ENCODE measurements at regions not wholly inside any gene's neighbourhood (a gene's known extent, or its start where the extent isn't known, plus 50 kb on each side); places are given as distances from the start of the nearest gene placed in this dataset.

DNA sequence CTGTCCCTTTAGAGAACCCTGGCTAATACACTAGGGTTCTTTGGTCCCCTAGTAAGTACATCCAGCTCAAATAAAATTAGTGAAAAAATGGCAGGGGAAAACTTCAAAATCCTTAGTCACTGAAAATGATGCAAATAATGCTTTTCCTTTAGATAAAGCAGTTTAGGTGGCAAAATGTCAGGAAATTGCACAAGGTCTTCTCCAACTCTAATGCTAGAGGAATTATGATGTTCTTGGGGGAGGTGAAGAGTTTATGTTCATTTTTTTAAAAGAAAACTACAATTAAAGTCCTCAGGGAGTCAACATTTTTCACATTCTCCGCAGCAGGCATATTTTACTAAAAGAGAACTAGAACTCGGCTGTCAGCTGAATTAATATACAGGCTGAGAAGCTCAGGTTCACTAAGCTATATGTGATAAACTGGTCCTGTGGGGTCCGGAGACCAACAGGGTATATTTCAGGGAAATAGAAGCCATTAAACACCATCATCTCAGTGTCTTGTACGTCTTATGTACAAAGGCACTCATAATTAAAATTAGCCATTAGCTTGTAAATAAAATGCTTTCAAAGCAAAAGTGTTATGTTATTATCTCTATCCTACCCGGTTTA lies 1164.7 kb upstream of the AUTS2 start:
- TF ChIP-seq, protein P1, sequence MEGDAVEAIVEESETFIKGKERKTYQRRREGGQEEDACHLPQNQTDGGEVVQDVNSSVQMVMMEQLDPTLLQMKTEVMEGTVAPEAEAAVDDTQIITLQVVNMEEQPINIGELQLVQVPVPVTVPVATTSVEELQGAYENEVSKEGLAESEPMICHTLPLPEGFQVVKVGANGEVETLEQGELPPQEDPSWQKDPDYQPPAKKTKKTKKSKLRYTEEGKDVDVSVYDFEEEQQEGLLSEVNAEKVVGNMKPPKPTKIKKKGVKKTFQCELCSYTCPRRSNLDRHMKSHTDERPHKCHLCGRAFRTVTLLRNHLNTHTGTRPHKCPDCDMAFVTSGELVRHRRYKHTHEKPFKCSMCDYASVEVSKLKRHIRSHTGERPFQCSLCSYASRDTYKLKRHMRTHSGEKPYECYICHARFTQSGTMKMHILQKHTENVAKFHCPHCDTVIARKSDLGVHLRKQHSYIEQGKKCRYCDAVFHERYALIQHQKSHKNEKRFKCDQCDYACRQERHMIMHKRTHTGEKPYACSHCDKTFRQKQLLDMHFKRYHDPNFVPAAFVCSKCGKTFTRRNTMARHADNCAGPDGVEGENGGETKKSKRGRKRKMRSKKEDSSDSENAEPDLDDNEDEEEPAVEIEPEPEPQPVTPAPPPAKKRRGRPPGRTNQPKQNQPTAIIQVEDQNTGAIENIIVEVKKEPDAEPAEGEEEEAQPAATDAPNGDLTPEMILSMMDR (IDR thresholded peaks at IDR 0.05), result no peak
- no peaks in the 10 kb centered on the region for H3K79me2 ChIP-seq
- no peak overlapping the region for H3K27ac ChIP-seq
- no peaks in the 10 kb centered on the region for H3K4me1 ChIP-seq
- H3K4me3 ChIP-seq (ENCODE audit: low read depth, low read length), result no peak overlapping the region
- H2AFZ ChIP-seq, result no peak overlapping the region
- no peak overlapping the region for H3K9ac ChIP-seq
- no peak overlapping the region for H3K4me2 ChIP-seq (ENCODE audit: low read length)
- no peaks in the 10 kb centered on the region for H3K36me3 ChIP-seq (ENCODE audit: control insufficient read depth, insufficient read depth, low read length)
- no peaks in the 10 kb centered on the region for H3K9me3 ChIP-seq (ENCODE audit: control insufficient read depth, low read length)
- no peaks in the 10 kb centered on the region for H3K27me3 ChIP-seq (ENCODE audit: control insufficient read depth, insufficient read depth, low read length)

DNA sequence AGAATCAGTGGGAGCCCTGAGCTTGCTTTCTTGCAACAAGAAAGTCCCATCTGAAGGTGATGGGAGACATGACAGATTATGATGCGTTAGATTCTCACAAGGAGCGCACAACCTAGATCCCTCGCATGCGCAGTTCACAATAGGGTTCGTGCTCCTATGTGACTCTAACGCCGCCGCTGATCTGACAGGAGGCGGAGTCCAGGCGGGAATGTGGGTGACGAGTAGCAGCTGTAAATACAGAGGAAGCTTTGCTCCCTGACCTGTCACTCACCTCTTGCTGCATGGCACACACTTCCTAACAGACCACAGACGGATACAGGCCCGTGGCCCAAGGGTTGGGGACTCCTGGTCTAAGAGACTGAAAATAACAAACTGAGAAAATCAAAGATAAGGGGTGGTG lies 1163.4 kb upstream of the AUTS2 start:
- Histone ChIP-seq H3K36me3 (ENCODE audit: control insufficient read depth, insufficient read depth, low read length) (no peaks in the 10 kb centered on the region), H3K4me3 (ENCODE audit: low read depth, low read length) (no peak overlapping the region), H3K9ac (no peak overlapping the region), H3K79me2 (no peaks in the 10 kb centered on the region), H3K4me2 (ENCODE audit: low read length) (no peak overlapping the region), H3K9me3 (ENCODE audit: control insufficient read depth, low read length) (no peaks in the 10 kb centered on the region), H3K27ac (no peak overlapping the region), H3K4me1 (no peaks in the 10 kb centered on the region), H3K27me3 (ENCODE audit: control insufficient read depth, insufficient read depth, low read length) (no peaks in the 10 kb centered on the region), H2AFZ (no peak overlapping the region)
- TF ChIP-seq, protein P1 (IDR thresholded peaks at IDR 0.05), result no peak

DNA sequence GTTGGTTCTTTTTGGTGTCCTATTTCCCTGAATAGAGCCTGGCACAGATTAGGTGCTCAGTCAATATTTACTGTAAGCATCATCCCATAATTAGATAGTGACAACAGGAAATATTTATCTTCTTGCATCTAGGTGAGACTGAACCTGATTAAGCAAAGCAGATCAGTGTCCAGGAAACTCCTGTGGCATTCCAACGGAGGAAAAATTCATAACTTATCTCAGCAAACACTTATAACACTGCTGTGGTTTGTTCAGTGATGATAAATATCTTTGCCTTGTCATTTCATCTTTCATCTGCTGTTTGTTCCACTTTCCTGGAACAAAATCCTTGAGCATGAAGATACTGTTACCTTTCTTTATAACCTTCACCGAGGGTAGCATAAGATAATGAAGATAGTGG lies 1160.3 kb upstream of the AUTS2 start:
- Histone ChIP-seq H2AFZ (no peak overlapping the region), H3K9me3 (ENCODE audit: control insufficient read depth, low read length) (no peaks in the 10 kb centered on the region), H3K4me2 (ENCODE audit: low read length) (no peak overlapping the region), H3K79me2 (no peaks in the 10 kb centered on the region), H3K4me1 (no peaks in the 10 kb centered on the region), H3K36me3 (ENCODE audit: control insufficient read depth, insufficient read depth, low read length) (no peaks in the 10 kb centered on the region), H3K4me3 (ENCODE audit: low read depth, low read length) (no peak overlapping the region), H3K27me3 (ENCODE audit: control insufficient read depth, insufficient read depth, low read length) (no peaks in the 10 kb centered on the region), H3K9ac (no peak overlapping the region), H3K27ac (no peak overlapping the region)
- TF ChIP-seq, protein P1 (IDR thresholded peaks at IDR 0.05), result no peak

DNA sequence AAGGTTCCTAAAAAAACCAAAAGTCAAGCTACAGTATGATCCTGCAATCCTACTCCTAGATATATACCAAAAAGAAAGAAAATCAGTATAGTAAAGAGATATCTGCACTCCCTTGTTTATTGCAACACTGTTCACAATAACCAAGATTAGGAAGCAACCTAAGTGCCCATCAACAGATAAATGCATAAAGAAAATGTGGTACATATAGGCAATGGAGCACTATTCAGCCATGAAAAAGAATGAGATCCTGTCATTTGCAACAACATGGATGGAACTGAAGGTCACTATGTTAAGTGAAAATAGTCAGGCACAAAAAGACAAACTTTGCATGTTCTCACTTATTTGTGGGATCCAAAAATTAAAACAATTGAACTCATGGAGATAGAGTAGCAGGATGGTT lies 1159.5 kb upstream of the AUTS2 start:
- H3K79me2 ChIP-seq, result no peaks in the 10 kb centered on the region

DNA sequence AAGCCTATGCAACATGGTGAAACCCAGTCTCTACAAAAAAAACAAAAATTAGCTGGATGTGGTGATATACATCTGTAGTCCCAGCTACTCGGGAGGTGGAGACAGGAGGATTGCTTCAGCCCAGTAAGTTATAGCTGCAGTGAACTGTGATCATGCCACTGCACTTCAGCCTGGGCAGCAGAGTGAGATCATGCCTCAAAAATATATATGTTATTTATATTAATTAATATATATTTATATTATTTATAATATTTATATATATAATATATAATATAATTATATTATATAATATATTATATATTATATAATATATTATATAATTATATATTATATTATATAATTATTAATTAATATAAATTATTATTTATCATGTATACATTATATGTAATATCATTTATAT lies 1158.4 kb upstream of the AUTS2 start:
- Histone ChIP-seq H3K4me3 (ENCODE audit: low read depth, low read length) (no peak overlapping the region), H3K4me2 (ENCODE audit: low read length) (no peak overlapping the region), H3K9ac (no peak overlapping the region), H3K4me1 (no peaks in the 10 kb centered on the region), H3K27ac (no peak overlapping the region), H2AFZ (no peak overlapping the region), H3K36me3 (ENCODE audit: control insufficient read depth, insufficient read depth, low read length) (no peaks in the 10 kb centered on the region), H3K27me3 (ENCODE audit: control insufficient read depth, insufficient read depth, low read length) (no peaks in the 10 kb centered on the region), H3K79me2 (no peaks in the 10 kb centered on the region), H3K9me3 (ENCODE audit: control insufficient read depth, low read length) (no peaks in the 10 kb centered on the region)
- TF ChIP-seq, protein P1 (IDR thresholded peaks at IDR 0.05), result no peak

More for the DNA sequence above, 1159.5 kb upstream of the AUTS2 start:
- H3K4me2 ChIP-seq (ENCODE audit: low read length), result no peak overlapping the region
- H3K4me1 ChIP-seq, result no peaks in the 10 kb centered on the region
- TF ChIP-seq, protein P1 (IDR thresholded peaks at IDR 0.05), result no peak
- H3K27ac ChIP-seq, result no peak overlapping the region
- H3K9me3 ChIP-seq (ENCODE audit: control insufficient read depth, low read length), result no peaks in the 10 kb centered on the region
- no peaks in the 10 kb centered on the region for H3K27me3 ChIP-seq (ENCODE audit: control insufficient read depth, insufficient read depth, low read length)
- H2AFZ ChIP-seq, result no peak overlapping the region
- H3K36me3 ChIP-seq (ENCODE audit: control insufficient read depth, insufficient read depth, low read length), result no peaks in the 10 kb centered on the region
- H3K4me3 ChIP-seq (ENCODE audit: low read depth, low read length), result no peak overlapping the region
- H3K9ac ChIP-seq, result no peak overlapping the region
